AML-193 (cell line): ENCODE measurements at regions not wholly inside any gene's neighbourhood (a gene's known extent, or its start where the extent isn't known, plus 50 kb on each side); places are given as distances from the start of the nearest gene placed in this dataset.
A peak's percentile ranks its signal among the peaks of the same experiment; 100 is the strongest.

Source experiments
- DNase-seq, 2 experiments: peaks; one replicate each; lab custom pipeline; 2025; lab: John Stamatoyannopoulos, UW

GRCh38 chr11:23041001-23041503, 180.8 kb upstream of the CCDC179 start:
- DNase-seq = no peak

- no peak for DNase-seq
Measured at GRCh38 chr11:23058656-23059055, 198.4 kb upstream of the CCDC179 start.

DNA sequence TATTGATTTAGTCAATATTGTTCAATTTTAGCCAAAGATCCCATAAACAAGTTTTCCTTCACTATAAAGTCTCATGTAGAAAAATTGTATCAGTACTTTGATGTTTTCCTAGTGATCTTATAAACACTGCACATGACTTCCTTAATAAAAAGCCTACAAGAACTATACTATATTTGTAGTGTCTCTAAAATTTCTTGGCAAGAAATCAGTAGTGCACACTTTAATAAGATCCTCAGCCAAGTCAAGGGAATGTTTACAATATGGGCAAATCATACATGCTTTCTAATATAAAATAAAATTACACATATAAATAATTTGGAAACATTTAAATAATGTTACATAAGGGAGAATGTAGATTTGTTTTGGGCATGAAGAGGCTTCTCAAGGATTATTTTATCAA, 203.0 kb upstream of the CCDC179 start:
- no peak for DNase-seq

- DNase-seq = no peak
Measured at GRCh38 chr11:23078289-23078971, 218.2 kb upstream of the CCDC179 start.

DNA sequence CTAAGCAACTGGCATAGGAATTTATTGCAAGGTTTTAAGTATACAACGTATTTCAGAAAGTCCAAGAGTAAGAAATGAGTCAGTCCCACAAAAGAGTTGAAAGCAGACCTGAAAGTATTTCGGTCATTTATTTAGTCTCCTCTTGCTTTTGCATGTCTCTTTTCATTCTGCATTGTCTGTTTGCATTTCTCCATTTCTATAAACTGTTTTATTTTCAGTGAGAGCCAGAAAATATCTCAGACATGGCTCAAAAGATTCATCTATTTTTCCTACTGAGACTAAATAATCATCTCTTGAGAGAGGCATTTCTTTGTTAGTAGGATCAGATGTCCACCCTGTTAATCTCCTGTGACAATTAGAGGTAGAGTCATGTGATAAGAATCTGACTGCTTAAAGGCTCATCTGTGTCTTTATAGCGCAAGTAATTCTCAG, 219.1 kb upstream of the CCDC179 start:
- no peak for DNase-seq

DNA sequence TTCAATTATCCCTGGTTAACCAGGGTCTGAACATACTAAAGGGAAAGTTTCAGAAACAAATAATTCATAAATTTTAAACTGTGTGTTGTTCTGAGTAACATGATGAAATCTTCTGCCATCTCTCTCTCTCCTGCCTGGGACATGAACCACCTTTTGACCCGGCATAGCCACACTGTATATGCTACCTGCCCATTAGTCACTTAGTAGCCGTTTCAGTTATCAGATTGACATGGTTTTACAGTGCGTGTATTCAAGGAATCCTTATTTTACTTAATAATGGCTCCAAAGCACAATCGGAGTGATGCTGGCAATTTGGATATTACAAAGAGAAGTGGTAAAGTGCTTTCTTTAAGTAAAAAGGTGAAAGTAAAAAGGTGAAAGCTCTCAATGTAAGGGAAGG, 227.1 kb upstream of the CCDC179 start:
- no peak for DNase-seq

GRCh38 chr11:23090659-23091058, 230.4 kb upstream of the CCDC179 start:
- no peak for DNase-seq

GRCh38 chr11:23095650-23096189, 235.4 kb upstream of the CCDC179 start:
- no peak for DNase-seq

- DNase-seq = no peak
Measured at GRCh38 chr11:23097891-23098290, 237.6 kb upstream of the CCDC179 start.

- no peak for DNase-seq
Measured at GRCh38 chr11:23099256-23099655, 239.0 kb upstream of the CCDC179 start.

DNA sequence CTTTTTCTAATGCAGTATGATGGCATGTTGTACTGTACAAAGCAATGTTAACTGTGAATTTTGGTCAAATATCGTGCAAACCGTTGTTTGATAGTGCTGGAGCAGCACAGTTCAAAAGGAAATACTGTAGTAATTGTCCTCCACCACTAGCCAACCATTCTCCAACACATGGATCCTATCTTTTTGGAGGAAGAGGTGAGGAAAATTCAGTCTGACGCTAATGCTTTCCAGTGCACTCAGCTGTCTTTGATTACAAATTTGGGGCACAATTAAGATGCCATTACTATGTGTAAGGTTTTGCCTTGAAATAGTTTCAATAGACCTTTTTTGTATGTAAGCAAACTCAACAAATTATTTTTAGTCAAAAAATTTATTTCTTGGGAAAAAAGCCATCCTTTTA, 240.5 kb upstream of the CCDC179 start:
- no peak for DNase-seq

- no peak for DNase-seq
Measured at GRCh38 chr11:23103416-23103815, 243.1 kb upstream of the CCDC179 start.

DNA sequence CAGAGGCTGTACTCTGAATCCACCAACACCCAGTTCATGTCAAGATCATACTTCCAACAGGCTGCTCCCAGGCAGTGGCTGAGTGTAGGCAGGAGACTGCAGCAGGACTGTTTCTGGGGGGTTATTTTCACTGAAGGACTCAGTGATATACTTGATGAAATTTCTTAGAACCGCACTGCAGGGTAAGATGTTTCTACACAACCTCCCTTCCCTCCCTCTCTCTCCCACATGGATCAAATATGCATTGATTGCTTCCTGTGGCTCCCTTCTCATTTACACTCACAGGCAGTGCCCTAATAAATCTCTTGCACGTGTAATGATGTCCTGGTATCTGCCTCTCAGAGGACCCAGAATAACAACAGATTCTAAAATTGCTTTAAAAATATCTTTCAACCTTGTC, 251.3 kb upstream of the CCDC179 start:
- no peak for DNase-seq

- no peak for DNase-seq
Measured at GRCh38 chr11:23112390-23112789, 252.1 kb upstream of the CCDC179 start.

DNA sequence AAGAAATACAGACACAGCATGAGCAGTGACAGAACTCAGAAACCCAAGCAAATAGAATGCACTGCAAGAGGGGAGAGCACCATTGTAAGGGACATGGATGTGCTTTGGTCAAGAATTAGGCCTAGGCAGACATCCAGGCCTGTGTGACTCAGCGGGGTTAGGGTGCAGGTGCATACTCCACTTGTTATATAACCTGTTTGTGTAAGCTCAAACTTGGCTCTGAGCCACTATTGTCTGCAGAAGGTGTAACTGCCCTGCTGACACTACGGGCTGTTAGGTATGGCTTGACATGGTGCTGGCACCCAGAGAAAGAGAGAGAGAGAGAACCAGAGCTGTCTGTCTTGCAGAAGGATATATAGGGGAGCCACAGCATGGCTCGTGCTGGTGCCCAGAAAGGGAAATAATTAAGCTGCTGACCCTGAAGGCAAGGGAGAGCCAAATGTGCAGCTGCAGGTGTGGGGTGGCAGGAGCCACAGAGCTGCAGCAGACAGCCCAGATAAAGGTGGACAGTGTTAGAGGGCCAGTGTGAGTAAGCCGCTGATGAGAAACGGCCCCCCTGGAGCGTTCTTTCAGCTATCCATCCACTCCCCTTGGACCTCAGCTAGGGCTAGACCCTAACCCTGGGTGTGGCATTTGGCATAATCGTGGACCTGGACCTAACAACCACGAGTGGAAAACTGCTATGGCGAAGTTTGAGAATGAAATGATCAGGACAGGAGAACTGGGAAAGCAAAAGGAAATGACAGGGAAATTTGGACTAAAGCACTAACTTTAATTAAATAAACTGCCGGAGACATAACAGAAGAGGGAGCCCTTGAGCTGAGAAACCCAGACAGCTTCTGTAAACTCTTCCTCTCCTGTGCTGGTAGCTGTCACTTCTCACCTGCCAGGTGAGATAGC, 253.0 kb upstream of the CCDC179 start:
- peak; percentile 7 to 23 for DNase-seq

GRCh38 chr11:23113887-23114216, 253.6 kb upstream of the CCDC179 start:
- no peak for DNase-seq

DNA sequence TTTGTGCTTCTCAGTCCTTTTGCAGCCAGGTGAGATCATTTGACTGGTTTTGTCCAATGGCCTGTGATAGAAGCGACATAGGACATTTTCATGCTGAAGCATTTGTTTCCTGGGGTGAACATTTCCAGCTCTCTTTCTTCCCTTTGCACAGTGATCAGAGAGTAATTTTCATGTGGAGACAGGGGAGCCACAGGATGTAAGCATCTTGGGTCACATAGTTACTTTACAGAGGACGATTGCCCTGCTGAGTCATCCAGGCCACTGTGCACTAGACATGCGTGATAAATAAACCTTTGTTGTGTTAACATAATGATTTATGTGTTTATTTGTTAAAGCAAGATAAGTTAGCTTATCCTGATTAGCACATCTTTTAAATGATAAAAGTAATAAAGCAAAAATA, 263.5 kb upstream of the CCDC179 start:
- no peak for DNase-seq

DNA sequence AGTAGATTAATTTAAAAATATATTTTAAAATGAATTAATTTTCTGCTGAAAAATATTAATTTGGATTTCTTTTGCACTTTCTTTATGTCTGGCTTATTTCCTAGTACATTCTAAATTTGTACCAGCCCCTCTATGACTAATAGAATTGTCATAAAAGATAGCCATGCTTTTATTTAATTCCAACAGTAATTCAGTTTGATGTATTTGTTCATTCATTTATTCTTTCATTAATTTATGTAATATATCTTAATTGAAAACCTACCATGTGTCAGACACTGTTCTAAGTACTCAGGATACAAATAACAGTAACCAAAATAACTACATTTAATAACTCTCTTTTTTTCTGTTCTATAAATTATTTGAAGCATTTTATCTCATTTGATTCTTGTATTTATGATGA, 264.0 kb upstream of the CCDC179 start:
- DNase-seq = no peak

DNA sequence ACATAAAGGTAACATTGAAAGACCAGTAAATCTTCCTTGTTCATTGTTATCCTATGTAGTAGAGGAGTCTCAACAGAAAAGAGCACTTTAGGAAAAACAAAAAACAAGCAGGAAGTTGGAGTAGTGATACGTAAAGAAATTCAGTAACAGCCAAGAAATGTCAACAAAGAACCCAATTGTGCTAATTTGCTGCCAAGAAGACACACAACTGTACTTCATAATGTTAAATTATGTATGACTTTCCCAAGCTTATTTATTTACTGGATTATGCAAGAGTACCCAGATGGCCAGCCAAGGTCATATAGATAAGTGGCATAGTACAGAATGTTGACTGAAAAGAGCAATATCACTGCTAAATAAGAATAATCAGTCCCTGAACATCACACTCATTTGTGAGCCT, 264.7 kb upstream of the CCDC179 start:
- DNase-seq = no peak

DNA sequence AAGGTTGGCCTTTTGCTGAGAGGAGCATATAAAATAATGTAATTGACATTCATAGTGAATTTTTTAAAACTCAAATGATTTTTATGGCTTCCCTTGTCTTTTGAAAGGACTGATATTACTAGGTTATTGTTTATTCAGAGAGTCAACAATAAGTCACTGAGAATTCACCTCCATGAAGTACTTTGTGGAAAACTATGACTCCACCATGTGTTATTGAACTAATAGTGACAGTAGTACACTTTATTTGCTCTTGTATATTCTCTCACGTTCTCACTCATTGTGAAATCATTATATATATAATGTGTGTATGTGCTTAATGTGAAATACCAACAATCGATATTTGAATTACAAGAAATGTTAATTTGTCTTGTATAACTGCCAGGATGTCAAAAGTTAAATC, 267.4 kb upstream of the CCDC179 start:
- no peak for DNase-seq

DNA sequence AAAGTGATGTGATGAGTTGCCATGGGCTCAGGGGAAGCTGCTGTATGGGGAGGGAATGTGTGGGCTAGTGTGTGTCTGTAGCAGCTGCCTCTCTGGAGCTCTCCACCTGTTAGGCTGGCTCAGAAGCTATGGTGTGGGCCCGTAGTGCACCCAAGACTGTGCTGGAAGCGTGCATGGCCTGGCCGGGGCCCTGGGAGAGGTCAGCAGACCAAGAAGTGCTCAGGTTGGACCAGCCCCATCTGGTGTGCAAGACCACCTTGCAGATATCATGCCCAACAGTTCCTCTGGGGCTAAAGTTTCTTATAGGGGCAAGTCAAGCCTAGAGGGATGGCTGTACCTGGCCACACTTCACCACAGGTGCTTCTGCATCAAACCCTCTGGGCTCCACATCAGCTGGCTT, 274.4 kb upstream of the CCDC179 start:
- DNase-seq = no peak

DNA sequence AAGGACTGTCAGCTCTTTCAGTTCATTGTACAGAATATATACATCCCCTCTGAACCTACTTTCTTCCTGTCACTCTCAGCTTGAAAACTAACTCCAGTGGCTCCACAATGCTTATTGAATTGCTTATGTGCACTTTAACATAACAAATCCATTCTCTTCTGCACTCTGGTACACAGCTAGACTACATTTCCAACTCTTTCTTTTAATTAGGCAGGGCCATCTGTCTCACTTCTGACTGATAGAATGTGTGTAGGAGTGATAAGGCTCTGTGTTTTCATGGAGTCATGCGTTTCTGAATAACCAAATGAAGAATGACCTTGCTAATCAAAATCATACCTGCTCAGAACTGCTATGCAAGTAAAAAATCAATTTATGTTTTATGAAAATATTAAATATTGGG, 278.5 kb upstream of the CCDC179 start:
- no peak for DNase-seq

DNA sequence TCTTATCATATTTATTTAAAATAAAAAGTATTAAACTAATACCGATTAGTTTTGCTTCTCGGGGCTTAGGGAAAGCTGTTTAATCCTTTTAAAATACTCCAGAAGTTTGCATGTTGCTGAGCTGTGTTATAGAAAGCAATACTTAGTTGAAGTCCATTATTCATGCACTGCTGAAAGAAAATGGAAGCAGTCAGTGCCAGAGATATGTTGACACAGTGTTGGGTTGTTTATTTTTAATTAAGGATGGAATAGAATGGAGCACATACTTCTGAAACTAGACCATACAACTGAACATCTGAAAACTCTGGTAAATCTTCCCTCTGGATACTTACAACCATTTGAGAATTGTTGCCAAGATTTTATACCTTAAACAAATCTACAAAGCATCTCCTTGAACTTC, 282.7 kb upstream of the CCDC179 start:
- DNase-seq = no peak
